MM.1S (cell line): ENCODE measurements at regions not wholly inside any gene's neighbourhood (a gene's known extent, or its start where the extent isn't known, plus 50 kb on each side); places are given as distances from the start of the nearest gene placed in this dataset.

Experiments
- DNase-seq: peaks from one replicate; pipeline ENCODE4 v3.0.0-alpha.2; 2015
- H2AFZ ChIP-seq: fragments of 300-600 bp; sonication (generic); 2 replicates; pipeline ENCODE4 v1.6.0; 2016; ENCODE audit warnings: antibody characterized with exemption, low read length
- H3F3A ChIP-seq: fragments of 300-600 bp; sonication (generic); 2 replicates; pipeline ENCODE4 v1.6.1; 2016; ENCODE audit warnings: mild to moderate bottlenecking, antibody characterized with exemption, low read length, moderate library complexity, mixed read lengths; ENCODE audit not compliant: insufficient read depth
- H3K27ac ChIP-seq: fragments of 300-600 bp; sonication (generic); 2 replicates; pipeline ENCODE4 v1.5.1; 2016; ENCODE audit warnings: mild to moderate bottlenecking, low read length
- H3K27me3 ChIP-seq: fragments of 300-600 bp; sonication (generic); replicated peaks from 2 replicates; pipeline ENCODE4 v1.6.0; 2016; ENCODE audit warnings: low read length; ENCODE audit not compliant: insufficient read depth
- H3K36me3 ChIP-seq: fragments of 300-600 bp; sonication (generic); replicated peaks from 2 replicates; pipeline ENCODE4 v1.6.1; 2016; ENCODE audit warnings: mild to moderate bottlenecking, low read length, mixed read lengths; ENCODE audit not compliant: insufficient read depth
- H3K4me1 ChIP-seq: fragments of 300-600 bp; sonication (generic); 2 replicates; pipeline ENCODE4 v1.6.1; 2016; ENCODE audit warnings: low read length, mixed read lengths
- H3K4me2 ChIP-seq: fragments of 300-600 bp; sonication (generic); 2 replicates; pipeline ENCODE4 v1.6.0; 2016; ENCODE audit warnings: low read depth, low read length
- H3K4me3 ChIP-seq: fragments of 300-600 bp; sonication (generic); 2 replicates; pipeline ENCODE4 v1.5.1; 2016; ENCODE audit warnings: low read length, mixed read lengths
- H3K79me2 ChIP-seq: fragments of 300-600 bp; sonication (generic); 2 replicates; pipeline ENCODE4 v1.6.1; 2016; ENCODE audit warnings: mixed run types, low read length, mixed read lengths
- H3K9ac ChIP-seq: fragments of 300-600 bp; sonication (generic); 2 replicates; pipeline ENCODE4 v1.6.1; 2016; ENCODE audit warnings: low read length, mixed read lengths
- H3K9me2 ChIP-seq: fragments of 300-600 bp; sonication (generic); replicated peaks from 2 replicates; pipeline ENCODE4 v1.6.1; 2016; ENCODE audit warnings: mild to moderate bottlenecking, low read length, mixed read lengths; ENCODE audit not compliant: insufficient read depth
- H3K9me3 ChIP-seq: fragments of 300-600 bp; sonication (generic); replicated peaks from 2 replicates; pipeline ENCODE4 v1.6.1; 2016; ENCODE audit warnings: mild to moderate bottlenecking, low read length, mixed read lengths; ENCODE audit not compliant: insufficient read depth
- H4K20me1 ChIP-seq: fragments of 300-600 bp; sonication (generic); 2 replicates; pipeline ENCODE4 v1.6.1; 2016; ENCODE audit warnings: mild to moderate bottlenecking, low read length, moderate library complexity, mixed read lengths; ENCODE audit not compliant: insufficient read depth
- CTCF ChIP-seq: fragments of 300-600 bp; sonication (generic); IDR thresholded peaks from 2 replicates; pipeline ENCODE4 v1.5.1; 2016; ENCODE audit warnings: antibody characterized with exemption, low read length, mixed read lengths
- EZH2 ChIP-seq: fragments of 300-600 bp; sonication (generic); optimal IDR thresholded peaks from 2 replicates; pipeline ENCODE3; 2017; ENCODE audit warnings: low read depth, mild to moderate bottlenecking, antibody characterized with exemption, low read length, mixed read lengths
- EZH2phosphoT487 ChIP-seq: fragments of 300-600 bp; sonication (generic); IDR thresholded peaks from 2 replicates; pipeline ENCODE4 v1.6.1; 2018; ENCODE audit warnings: antibody characterized with exemption, low read length

- H3K36me3 ChIP-seq: no peaks in the 10 kb centered on the region
- H3K79me2 ChIP-seq: no peaks in the 10 kb centered on the region
- H3K4me2 ChIP-seq: peak overlapping the region; percentile 31; the same call in 1 of the 2 replicates
- DNase-seq: no peak
- peak overlapping the region; percentile 16; the same call in 1 of the 2 replicates for H2AFZ ChIP-seq
- H3K4me3 ChIP-seq: no peak overlapping the region
- H3F3A ChIP-seq: no peaks in the 10 kb centered on the region
- no peaks in the 10 kb centered on the region for H4K20me1 ChIP-seq
- TF ChIP-seq CTCF (no peak), EZH2 (no peak), EZH2phosphoT487 (no peak)
- H3K9me2 ChIP-seq: no peaks in the 10 kb centered on the region
- H3K4me1 ChIP-seq: peaks cover 16% of the 10 kb centered on the region
- H3K27ac ChIP-seq: no peak overlapping the region
- no peaks in the 10 kb centered on the region for H3K9me3 ChIP-seq
- no peaks in the 10 kb centered on the region for H3K27me3 ChIP-seq
- no peak overlapping the region for H3K9ac ChIP-seq
Measured at GRCh38 chr2:102977426-102978090, 215.7 kb downstream of the TMEM182 start.

DNA sequence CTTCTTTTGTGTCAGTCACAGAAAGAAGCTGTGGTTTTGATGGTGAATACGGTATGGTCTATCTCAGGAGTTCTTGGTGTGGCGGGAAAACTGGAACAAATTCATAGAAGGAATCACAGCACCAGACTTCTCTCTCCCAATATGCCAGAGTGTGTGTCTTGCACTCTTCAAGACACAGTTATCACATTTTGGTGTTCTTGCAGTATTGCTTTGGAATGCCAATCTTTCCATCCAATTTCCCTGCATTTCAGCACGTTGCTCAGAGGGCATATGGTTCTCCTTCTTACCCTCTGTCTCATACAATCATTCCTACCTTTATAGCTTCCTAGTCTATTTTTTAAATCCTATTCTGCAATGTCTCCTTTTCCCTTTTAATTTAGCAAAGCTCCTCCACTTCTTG lies 216.3 kb downstream of the TMEM182 start:
- Histone ChIP-seq H3K4me3 (no peak overlapping the region), H3K4me2 (no peak overlapping the region), H3F3A (no peaks in the 10 kb centered on the region), H3K27me3 (no peaks in the 10 kb centered on the region), H3K36me3 (no peaks in the 10 kb centered on the region), H3K27ac (no peak overlapping the region), H3K9me2 (no peaks in the 10 kb centered on the region), H3K9me3 (no peaks in the 10 kb centered on the region), H3K9ac (no peak overlapping the region), H4K20me1 (no peaks in the 10 kb centered on the region), H2AFZ (no peak overlapping the region), H3K4me1 (peaks cover 16% of the 10 kb centered on the region), H3K79me2 (no peaks in the 10 kb centered on the region)
- no peak for DNase-seq
- TF ChIP-seq EZH2phosphoT487 (no peak), EZH2 (no peak), CTCF (no peak)

DNA sequence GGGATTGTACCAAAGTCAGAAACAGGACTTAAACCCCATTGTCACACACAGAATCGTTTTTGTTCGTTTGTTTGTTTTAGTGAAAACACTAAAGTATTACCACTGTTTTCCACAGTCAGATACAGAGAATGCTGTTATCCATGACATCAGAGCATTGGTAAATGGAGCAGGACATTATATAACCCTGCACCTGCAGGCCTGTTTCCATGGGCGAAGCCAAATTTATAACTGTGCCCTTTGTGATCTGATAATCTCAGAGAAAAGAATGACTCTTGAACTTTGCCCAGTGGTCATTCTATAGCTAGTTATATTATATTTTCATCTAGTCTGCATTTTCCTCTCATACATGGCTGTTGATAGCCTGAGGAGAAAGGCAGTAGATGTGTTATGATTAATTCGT lies 217.6 kb downstream of the TMEM182 start:
- Histone ChIP-seq H3K27ac (no peak overlapping the region), H3F3A (no peaks in the 10 kb centered on the region), H3K4me2 (no peak overlapping the region), H4K20me1 (no peaks in the 10 kb centered on the region), H3K27me3 (no peaks in the 10 kb centered on the region), H3K4me3 (no peak overlapping the region), H2AFZ (no peak overlapping the region), H3K9me3 (no peaks in the 10 kb centered on the region), H3K9me2 (no peaks in the 10 kb centered on the region), H3K36me3 (no peaks in the 10 kb centered on the region), H3K9ac (no peak overlapping the region), H3K79me2 (no peaks in the 10 kb centered on the region), H3K4me1 (peaks cover 16% of the 10 kb centered on the region)
- no peak for TF ChIP-seq EZH2phosphoT487
- TF ChIP-seq EZH2: no peak
- no peak for TF ChIP-seq CTCF
- no peak for DNase-seq
